ENCODE measurements at regions not wholly inside any gene's neighbourhood (a gene's known extent, or its start where the extent isn't known, plus 50 kb on each side); places are given as distances from the start of the nearest gene placed in this dataset.

GRCh38 chr4:179399054-179399782 lies 1957.0 kb upstream of the AGA start:
- TF ChIP-seq POLR2A (IDR thresholded peaks at IDR 0.05; ENCODE audit: low read length) = no peak
- TF ChIP-seq GATA1 (IDR thresholded peaks at IDR 0.05; ENCODE audit: low read depth, low read length) = no peak

All from erythroblast (primary cell).